ENCODE measurements at regions not wholly inside any gene's neighbourhood (a gene's known extent, or its start where the extent isn't known, plus 50 kb on each side); places are given as distances from the start of the nearest gene placed in this dataset.
"Not testable (repeated sequence)": the region's sequence is repeated elsewhere in the genome, so short reads cannot be mapped to it uniquely, and the experiment has no call there.

DNA sequence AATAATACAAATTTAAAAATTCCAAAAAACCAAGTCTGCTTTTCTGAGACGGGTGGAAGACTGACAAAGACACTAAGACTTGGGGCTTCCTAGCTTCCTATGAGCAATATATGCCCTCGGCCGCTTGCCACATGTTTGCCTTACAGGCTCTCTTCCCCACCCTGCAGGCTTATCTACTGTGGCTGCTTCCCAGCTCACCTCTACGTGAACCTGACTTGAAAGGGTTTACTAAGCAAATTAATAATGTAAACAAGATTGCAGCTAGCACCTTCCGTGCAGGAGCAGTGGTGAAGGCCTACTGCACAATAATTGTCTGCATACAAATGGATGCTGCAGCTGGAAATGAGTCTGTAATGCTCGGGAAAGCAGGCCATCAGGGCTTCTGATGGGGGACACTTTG is 152.9 kb upstream of the DAB1 start:
- no peak for DNase-seq (ENCODE audit: low read depth)

DNA sequence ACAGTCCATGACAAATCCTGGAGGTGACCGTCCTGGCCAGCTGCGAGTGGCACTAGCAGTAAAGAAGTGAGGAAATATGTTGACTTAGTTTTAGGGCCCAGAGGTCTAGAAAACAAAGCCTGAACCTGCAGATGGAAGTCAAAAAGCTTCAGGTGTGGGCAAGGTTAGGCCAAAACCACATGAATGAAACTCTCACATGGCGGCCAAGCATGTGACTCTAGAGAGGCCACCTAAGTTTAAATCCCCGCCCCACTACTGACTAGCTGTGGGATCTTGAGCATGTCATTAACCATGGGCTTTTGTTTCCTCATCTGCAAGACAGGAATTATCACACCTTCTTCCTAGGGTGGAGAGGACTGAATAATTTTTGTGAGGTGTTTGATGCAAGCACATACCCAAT is 148.2 kb upstream of the DAB1 start:
- DNase-seq (ENCODE audit: low read depth): no peak

DNA sequence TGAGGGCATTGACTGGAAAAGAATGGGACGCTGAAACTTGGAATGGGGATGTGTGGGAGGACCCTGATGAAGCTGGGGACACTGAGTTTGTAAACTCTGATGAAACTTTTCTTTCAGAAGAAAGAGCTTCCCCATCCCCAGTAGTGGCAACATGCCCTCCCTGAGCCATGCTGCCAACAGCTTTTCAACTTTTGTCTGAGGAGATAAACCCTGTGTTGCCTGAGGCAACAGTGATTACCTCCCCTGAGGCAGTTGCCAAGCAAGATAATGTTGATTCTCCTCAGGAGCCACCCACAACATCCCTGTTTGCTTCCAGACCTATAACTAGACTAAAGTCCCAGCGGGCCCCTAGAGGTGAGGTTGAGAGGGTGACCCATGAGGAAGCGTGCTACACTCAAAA is 134.2 kb upstream of the DAB1 start:
- not testable (repeated sequence) for DNase-seq (ENCODE audit: low read depth)

GRCh38 chr1:57553666-57554065 is 129.8 kb upstream of the DAB1 start:
- no peak for DNase-seq (ENCODE audit: low read depth)

GRCh38 chr1:57551476-57551875 is 127.6 kb upstream of the DAB1 start:
- no peak for DNase-seq (ENCODE audit: low read depth)

DNA sequence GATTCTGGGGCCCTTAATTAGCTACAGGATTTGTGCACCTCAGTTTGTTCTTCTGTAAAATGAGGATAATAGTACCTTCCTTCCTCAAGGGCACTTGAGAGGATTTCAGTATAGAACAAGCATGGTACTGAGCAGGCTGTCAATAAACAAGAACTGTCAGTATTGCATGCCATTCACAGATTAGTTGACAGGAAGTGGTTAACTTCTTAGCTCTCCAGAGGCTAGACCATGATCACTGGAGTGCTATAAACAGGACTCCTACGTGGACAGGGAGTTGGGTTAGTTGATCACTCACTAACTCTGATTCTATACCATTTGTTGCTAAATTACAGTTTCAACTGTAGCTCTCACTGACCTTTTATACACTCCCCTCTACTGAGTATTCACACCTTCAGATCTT is 126.2 kb upstream of the DAB1 start:
- DNase-seq (ENCODE audit: low read depth): no peak

DNA sequence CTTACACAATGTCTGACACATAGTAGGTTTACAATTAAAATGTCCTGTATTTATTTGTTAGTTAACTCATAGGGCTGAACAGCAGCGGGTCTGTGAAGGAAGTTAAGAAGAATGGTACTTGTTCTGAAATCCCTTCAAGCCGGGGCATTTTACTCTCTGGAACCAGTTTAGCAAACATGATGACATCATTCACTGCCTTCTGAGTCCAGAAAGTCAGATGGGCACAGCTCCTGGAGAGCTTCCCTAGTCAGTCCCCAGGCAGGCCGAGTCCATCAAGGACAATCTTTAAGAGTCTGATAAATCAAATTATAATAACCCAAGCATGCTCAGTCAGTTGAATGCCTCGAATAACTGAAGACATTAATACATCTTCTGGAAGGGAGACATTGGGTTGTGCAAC is 125.4 kb upstream of the DAB1 start:
- DNase-seq (ENCODE audit: low read depth): no peak

DNA sequence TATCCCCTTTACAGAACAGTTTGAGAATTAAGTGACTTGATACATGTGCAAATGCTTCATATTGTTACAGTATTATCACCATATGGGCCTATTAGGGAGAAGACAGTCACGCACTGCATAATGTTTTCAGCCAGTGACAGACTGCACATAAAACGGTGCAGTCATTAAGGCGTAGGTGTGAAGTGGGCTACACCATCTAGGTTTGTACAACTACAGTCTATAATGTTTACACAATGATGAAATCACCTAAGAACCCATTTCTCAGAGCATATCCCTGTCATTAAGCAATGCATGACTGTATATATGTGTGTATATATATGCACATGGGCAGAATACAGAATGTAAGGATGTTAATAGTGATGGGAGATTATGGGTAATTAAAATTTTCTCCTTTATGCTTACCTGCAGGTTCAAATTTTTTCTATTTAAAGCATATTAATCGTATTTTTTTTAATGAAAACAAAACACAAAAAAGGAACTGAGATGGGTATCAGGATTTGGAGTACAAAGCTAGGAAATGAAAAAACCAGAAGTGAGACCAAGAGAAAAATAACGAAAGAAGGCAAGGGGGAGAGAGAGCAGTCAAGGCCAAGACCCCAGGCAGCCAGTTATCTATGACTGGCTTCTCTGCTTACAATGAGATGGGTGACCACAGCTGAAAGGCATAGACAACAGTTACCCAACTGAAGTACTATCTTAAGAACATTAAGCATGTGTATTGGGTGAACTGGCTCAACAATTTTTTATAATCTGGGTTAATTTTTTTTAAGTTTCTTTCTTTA is 122.9 kb upstream of the DAB1 start:
- DNase-seq (ENCODE audit: low read depth): no peak

- no peak for DNase-seq (ENCODE audit: low read depth)
Measured at GRCh38 chr1:57544345-57544744, 120.5 kb upstream of the DAB1 start.

GRCh38 chr1:57536749-57537423 is 113.0 kb upstream of the DAB1 start:
- DNase-seq (ENCODE audit: low read depth): no peak

- DNase-seq (ENCODE audit: low read depth): no peak
Measured at GRCh38 chr1:57532299-57532698, 108.4 kb upstream of the DAB1 start.

DNA sequence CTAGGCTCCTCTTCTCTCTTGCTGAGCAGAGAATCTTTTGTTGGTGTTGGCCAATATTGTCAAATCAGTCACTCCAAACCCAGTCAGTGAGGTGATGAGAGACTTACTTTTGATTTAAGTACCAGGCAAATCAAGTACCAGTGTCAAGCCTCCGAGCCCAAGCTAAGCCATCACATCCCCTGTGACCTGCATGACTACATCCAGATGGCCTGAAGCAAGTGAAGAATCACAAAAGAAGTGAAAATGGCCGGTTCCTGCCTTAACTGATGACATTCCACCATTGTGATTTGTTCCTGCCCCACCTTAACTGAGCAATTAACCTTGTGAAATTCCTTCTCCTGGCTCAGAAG is 107.0 kb upstream of the DAB1 start:
- DNase-seq (ENCODE audit: low read depth): not testable (repeated sequence)

DNA sequence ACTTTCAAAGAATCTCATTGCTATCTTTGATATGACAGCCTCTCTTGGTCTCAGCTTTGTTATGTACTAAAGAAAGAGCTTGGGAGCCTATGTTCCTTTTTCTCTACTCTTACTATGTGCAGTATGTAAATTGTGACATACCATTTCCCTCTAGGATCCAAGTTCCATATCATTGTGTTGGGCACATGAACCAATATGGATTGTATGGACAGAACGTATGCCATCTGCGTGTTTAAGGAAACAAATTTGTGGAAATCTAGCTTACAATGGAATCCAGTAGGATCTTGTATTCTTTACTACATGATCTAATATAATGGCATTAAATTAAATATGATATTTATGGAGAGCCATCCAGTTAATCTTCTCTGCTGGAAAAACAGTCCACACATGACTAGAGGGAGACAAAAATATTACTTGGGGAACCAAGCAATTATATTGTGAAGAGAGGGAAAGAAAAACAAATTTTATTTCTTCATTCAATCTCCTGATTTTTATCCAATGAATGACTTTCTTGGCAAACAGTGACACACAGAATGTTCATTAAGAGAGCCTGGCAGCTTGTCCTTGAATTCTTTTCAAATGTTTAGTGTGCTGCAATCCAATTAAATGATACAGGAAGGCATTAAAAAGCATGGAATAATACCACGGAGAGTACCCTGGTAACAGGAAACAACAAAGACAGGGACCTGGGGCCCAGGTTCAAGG is 106.5 kb upstream of the DAB1 start:
- DNase-seq (ENCODE audit: low read depth): no peak

- DNase-seq (ENCODE audit: low read depth): no peak
Measured at GRCh38 chr1:57522575-57522974, 98.7 kb upstream of the DAB1 start.

- DNase-seq (ENCODE audit: low read depth): no peak
Measured at GRCh38 chr1:57520743-57521515, 97.1 kb upstream of the DAB1 start.

- peak; percentile 37 for DNase-seq (ENCODE audit: low read depth)
Measured at GRCh38 chr1:57518496-57518895, 94.6 kb upstream of the DAB1 start.

- no peak for DNase-seq (ENCODE audit: low read depth)
Measured at GRCh38 chr1:57517587-57518374, 93.9 kb upstream of the DAB1 start.

DNA sequence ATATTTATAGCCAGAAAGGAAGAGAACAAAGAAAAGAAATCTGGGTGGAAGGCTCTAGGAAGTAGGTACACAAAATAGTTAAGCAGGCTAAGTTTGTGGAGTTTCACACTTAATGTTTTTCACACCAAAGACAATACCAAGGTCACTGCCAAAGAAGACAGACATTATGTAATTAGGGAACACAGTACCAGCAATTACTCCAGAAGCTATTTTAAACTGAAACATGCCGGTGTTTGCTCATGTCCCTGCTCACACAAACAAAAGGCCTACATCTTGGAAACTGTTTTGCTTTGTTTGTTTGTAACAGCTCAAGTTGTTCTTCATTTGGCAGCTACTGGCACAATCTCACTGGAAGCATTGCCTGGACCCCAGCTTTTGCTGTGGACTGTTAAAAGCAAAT is 88.5 kb upstream of the DAB1 start:
- DNase-seq (ENCODE audit: low read depth): no peak

- DNase-seq (ENCODE audit: low read depth): no peak
Measured at GRCh38 chr1:57506941-57507340, 83.1 kb upstream of the DAB1 start.

GRCh38 chr1:57503337-57503736 is 79.5 kb upstream of the DAB1 start:
- no peak for DNase-seq (ENCODE audit: low read depth)

DNA sequence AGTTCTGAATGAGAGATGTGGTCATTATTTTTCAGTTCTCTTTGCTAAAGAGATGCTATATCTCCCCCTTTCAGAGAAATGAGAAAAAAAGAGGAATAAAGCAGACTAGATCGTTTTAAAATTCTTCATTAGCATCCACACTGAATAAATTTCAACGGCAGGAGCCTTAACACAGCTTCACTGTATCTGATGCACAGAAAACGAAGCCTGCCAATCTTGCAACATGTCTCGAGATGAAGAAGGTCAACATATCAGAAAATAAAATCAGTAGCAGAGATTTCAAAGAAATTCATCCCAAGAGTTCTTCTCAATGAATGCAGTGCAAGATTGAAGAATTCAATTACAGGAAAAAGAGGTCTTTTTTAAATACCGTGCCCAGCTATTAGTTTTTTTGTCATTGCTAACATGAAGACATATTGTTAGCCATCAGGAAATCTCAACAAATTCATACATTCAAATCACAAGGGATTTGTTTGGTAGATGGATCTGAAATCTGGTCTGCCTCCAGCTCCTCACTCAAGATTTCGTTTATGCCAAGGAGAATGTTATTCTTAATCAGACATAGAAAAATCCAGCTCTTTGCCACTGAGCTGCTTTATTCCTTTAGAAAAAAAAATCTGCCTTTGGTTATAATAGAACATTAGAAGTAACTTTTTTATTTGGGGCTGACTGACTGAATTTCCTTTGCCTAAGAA is 76.4 kb upstream of the DAB1 start:
- DNase-seq (ENCODE audit: low read depth): no peak

Data from CMK (cell line).